Loucy (cell line): ENCODE measurements at regions not wholly inside any gene's neighbourhood (a gene's known extent, or its start where the extent isn't known, plus 50 kb on each side); places are given as distances from the start of the nearest gene placed in this dataset.

ENCODE experiments used
- H2AFZ ChIP-seq: fragments of 200-600 bp; sonication (generic); 2 replicates; pipeline ENCODE4 v1.6.0; 2016; ENCODE audit warnings: antibody characterized with exemption, mild to moderate bottlenecking, low read length, moderate library complexity
- H3F3A ChIP-seq: fragments of 200-600 bp; 2 replicates; pipeline ENCODE4 v1.6.0; 2016; ENCODE audit warnings: antibody characterized with exemption, low read depth, mild to moderate bottlenecking
- H3K27me3 ChIP-seq: fragments of 200-600 bp; sonication (generic); 2 replicates; pipeline ENCODE4 v1.6.1; 2014; ENCODE audit warnings: low read length, mild to moderate bottlenecking; ENCODE audit not compliant: insufficient read depth, poor library complexity, severe bottlenecking
- H3K36me3 ChIP-seq: fragments of 200-600 bp; sonication (generic); 2 replicates; pipeline ENCODE4 v1.6.1; 2016; ENCODE audit warnings: low read length; ENCODE audit not compliant: insufficient read depth
- H3K4me1 ChIP-seq: fragments of 200-600 bp; sonication (generic); 2 replicates; pipeline ENCODE4 v1.5.1; 2014; ENCODE audit warnings: low read length, mild to moderate bottlenecking; ENCODE audit not compliant: insufficient read depth, poor library complexity, severe bottlenecking
- H3K4me2 ChIP-seq: fragments of 200-600 bp; sonication (generic); 2 replicates; pipeline ENCODE4 v1.6.0; 2014; ENCODE audit warnings: antibody characterized with exemption, low read length, low read depth, mild to moderate bottlenecking; ENCODE audit not compliant: poor library complexity, severe bottlenecking
- H3K4me3 ChIP-seq: fragments of 200-600 bp; sonication (generic); 2 replicates; pipeline ENCODE4 v1.5.1; 2014; ENCODE audit warnings: low read length, mild to moderate bottlenecking, mixed read lengths; ENCODE audit not compliant: poor library complexity, severe bottlenecking
- H3K79me2 ChIP-seq: fragments of 200-600 bp; sonication (generic); 2 replicates; pipeline ENCODE4 v1.6.1; 2014; ENCODE audit warnings: low read length; ENCODE audit not compliant: insufficient read depth
- H3K9ac ChIP-seq: fragments of 200-600 bp; sonication (generic); 2 replicates; pipeline ENCODE4 v1.6.0; 2014; ENCODE audit warnings: mild to moderate bottlenecking, low read depth, low read length, moderate library complexity; ENCODE audit not compliant: poor library complexity, severe bottlenecking
- H3K9me2 ChIP-seq: fragments of 200-600 bp; sonication (generic); replicated peaks from 2 replicates; pipeline ENCODE4 v1.6.1; 2016; ENCODE audit warnings: low read depth, low read length, mixed read lengths
- H3K9me3 ChIP-seq: fragments of 200-600 bp; sonication (generic); 2 replicates; pipeline ENCODE4 v1.6.1; 2014; ENCODE audit warnings: mild to moderate bottlenecking, antibody characterized with exemption, low read length, low read depth; ENCODE audit not compliant: insufficient read depth
- H4K20me1 ChIP-seq: fragments of 200-600 bp; sonication (generic); 2 replicates; pipeline ENCODE4 v1.6.0; 2014; ENCODE audit warnings: antibody characterized with exemption, low read length, mild to moderate bottlenecking; ENCODE audit not compliant: insufficient read depth, poor library complexity, severe bottlenecking
- EZH2phosphoT487 ChIP-seq: fragments of 200-600 bp; IDR thresholded peaks from 2 replicates; pipeline ENCODE4 v1.6.1; 2018; ENCODE audit warnings: antibody characterized with exemption, mild to moderate bottlenecking, moderate library complexity, borderline replicate concordance
- TF ChIP-seq, protein P1 (sequence below): fragments of 200-600 bp; sonication (generic); conservative IDR thresholded peaks from 2 replicates; pipeline ENCODE4 v1.5.1; 2014; ENCODE audit warnings: mild to moderate bottlenecking, antibody characterized with exemption, low read length

- Histone ChIP-seq H3K4me3 (no peak overlapping the region), H3F3A (no peaks in the 10 kb centered on the region), H3K27me3 (no peaks in the 10 kb centered on the region), H2AFZ (no peak overlapping the region), H3K79me2 (no peaks in the 10 kb centered on the region), H3K9me3 (no peaks in the 10 kb centered on the region), H3K4me1 (no peaks in the 10 kb centered on the region), H3K9me2 (no peaks in the 10 kb centered on the region), H4K20me1 (no peaks in the 10 kb centered on the region), H3K9ac (no peak overlapping the region), H3K4me2 (no peak overlapping the region), H3K36me3 (no peaks in the 10 kb centered on the region)
- TF ChIP-seq, protein P1, sequence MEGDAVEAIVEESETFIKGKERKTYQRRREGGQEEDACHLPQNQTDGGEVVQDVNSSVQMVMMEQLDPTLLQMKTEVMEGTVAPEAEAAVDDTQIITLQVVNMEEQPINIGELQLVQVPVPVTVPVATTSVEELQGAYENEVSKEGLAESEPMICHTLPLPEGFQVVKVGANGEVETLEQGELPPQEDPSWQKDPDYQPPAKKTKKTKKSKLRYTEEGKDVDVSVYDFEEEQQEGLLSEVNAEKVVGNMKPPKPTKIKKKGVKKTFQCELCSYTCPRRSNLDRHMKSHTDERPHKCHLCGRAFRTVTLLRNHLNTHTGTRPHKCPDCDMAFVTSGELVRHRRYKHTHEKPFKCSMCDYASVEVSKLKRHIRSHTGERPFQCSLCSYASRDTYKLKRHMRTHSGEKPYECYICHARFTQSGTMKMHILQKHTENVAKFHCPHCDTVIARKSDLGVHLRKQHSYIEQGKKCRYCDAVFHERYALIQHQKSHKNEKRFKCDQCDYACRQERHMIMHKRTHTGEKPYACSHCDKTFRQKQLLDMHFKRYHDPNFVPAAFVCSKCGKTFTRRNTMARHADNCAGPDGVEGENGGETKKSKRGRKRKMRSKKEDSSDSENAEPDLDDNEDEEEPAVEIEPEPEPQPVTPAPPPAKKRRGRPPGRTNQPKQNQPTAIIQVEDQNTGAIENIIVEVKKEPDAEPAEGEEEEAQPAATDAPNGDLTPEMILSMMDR = no peak
- TF ChIP-seq EZH2phosphoT487 = no peak
Measured at GRCh38 chr6:4349931-4350330, 214.6 kb upstream of the ECI2 start.

GRCh38 chr6:4349323-4349722, 213.9 kb upstream of the ECI2 start:
- no peak overlapping the region for H2AFZ ChIP-seq
- no peaks in the 10 kb centered on the region for H3K79me2 ChIP-seq
- H3F3A ChIP-seq = no peaks in the 10 kb centered on the region
- H3K4me3 ChIP-seq = no peak overlapping the region
- H4K20me1 ChIP-seq = no peaks in the 10 kb centered on the region
- TF ChIP-seq, protein P1 = no peak
- no peak for TF ChIP-seq EZH2phosphoT487
- H3K9ac ChIP-seq = no peak overlapping the region
- H3K4me2 ChIP-seq = no peak overlapping the region
- no peaks in the 10 kb centered on the region for H3K36me3 ChIP-seq
- H3K4me1 ChIP-seq = peaks cover 6% of the 10 kb centered on the region
- no peaks in the 10 kb centered on the region for H3K9me2 ChIP-seq
- H3K9me3 ChIP-seq = no peaks in the 10 kb centered on the region
- no peaks in the 10 kb centered on the region for H3K27me3 ChIP-seq

DNA sequence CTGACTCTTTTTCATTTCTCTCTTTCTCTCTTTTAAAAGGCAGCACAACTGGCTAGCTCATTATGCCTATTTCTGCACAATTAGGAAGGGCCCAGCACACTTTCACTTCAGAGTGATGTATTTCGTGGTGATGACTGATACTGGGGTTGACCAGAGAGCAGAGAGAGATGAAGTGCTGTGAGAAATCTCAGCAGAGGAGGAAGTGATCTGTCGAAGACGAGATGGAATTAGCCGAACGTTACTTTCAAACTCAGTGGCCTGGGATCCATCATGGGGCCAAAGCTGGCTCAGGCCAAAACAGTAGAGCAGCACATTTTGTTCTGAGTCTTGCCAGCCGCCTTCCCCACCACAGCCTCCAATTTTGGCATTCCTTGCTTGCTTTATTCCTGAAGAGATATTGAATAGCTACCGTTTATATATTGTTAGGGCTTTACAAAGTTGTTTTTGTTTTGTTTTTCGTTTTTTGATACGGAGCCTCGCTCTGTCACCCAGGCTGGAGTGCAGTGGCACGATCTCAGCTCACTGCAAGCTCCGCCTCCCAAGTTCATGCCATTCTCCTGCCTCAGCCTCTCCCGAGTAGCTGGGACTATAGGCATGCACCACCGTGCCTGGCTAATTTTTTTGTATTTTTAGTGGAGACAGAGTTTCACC, 213.2 kb upstream of the ECI2 start:
- Histone ChIP-seq H3K4me1 (peaks cover 13% of the 10 kb centered on the region), H3K9me2 (no peaks in the 10 kb centered on the region), H2AFZ (no peak overlapping the region), H4K20me1 (no peaks in the 10 kb centered on the region), H3K79me2 (no peaks in the 10 kb centered on the region), H3K36me3 (no peaks in the 10 kb centered on the region), H3K9ac (no peak overlapping the region), H3K27me3 (no peaks in the 10 kb centered on the region), H3K4me2 (no peak overlapping the region), H3F3A (no peaks in the 10 kb centered on the region), H3K4me3 (no peak overlapping the region), H3K9me3 (no peaks in the 10 kb centered on the region)
- TF ChIP-seq, protein P1 = no peak
- TF ChIP-seq EZH2phosphoT487 = no peak
